H9 (cell line): ENCODE measurements at regions not wholly inside any gene's neighbourhood (a gene's known extent, or its start where the extent isn't known, plus 50 kb on each side); places are given as distances from the start of the nearest gene placed in this dataset.

Source experiments
- DNase-seq: peaks from one replicate; pipeline ENCODE4 v3.0.0-alpha.2; 2017
- H2AFZ ChIP-seq: one replicate; pipeline ENCODE4 v1.6.1; 2013; ENCODE audit warnings: mild to moderate bottlenecking, low read length, control low read depth, moderate library complexity
- H2AK5ac ChIP-seq: 2 replicates; pipeline ENCODE4 v1.6.1; 2013; ENCODE audit warnings: low read length, control low read depth, mixed read lengths; ENCODE audit not compliant: insufficient read length
- H2BK120ac ChIP-seq: one replicate; pipeline ENCODE4 v1.6.1; 2013; ENCODE audit warnings: low read depth, mild to moderate bottlenecking, low read length, control low read depth, inconsistent platforms; ENCODE audit not compliant: poor library complexity, severe bottlenecking
- H2BK12ac ChIP-seq: 2 replicates; pipeline ENCODE4 v1.6.1; 2013; ENCODE audit warnings: low read length, control low read depth, mixed read lengths, low read depth; ENCODE audit not compliant: insufficient read length
- H2BK15ac ChIP-seq: 2 replicates; pipeline ENCODE4 v1.6.1; 2013; ENCODE audit warnings: low read depth, low read length, control low read depth
- H2BK20ac ChIP-seq: one replicate; pipeline ENCODE4 v1.6.1; 2013; ENCODE audit warnings: low read depth, mild to moderate bottlenecking, low read length, control low read depth, inconsistent platforms; ENCODE audit not compliant: poor library complexity, severe bottlenecking
- H2BK5ac ChIP-seq: 2 replicates; pipeline ENCODE4 v1.6.1; 2013; ENCODE audit warnings: low read length, control low read depth, mixed read lengths; ENCODE audit not compliant: insufficient read length
- H3K14ac ChIP-seq: 2 replicates; pipeline ENCODE4 v1.6.1; 2013; ENCODE audit warnings: low read length, control low read depth; ENCODE audit not compliant: insufficient read depth
- H3K18ac ChIP-seq: 2 replicates; pipeline ENCODE4 v1.6.1; 2013; ENCODE audit warnings: low read depth, mild to moderate bottlenecking, mixed read lengths, low read length, control low read depth; ENCODE audit not compliant: insufficient read length
- H3K23ac ChIP-seq: 2 replicates; pipeline ENCODE4 v1.6.1; 2013; ENCODE audit warnings: low read length, control low read depth, mixed read lengths, low read depth; ENCODE audit not compliant: insufficient read length
- H3K23me2 ChIP-seq: 2 replicates; pipeline ENCODE4 v1.6.1; 2013; ENCODE audit warnings: low read depth, mild to moderate bottlenecking, mixed read lengths, low read length, control low read depth; ENCODE audit not compliant: insufficient read length, poor library complexity, severe bottlenecking
- H3K27ac ChIP-seq: 2 replicates; pipeline ENCODE4 v1.5.1; 2013; ENCODE audit warnings: low read length, control low read depth, mixed read lengths, low read depth; ENCODE audit not compliant: insufficient read length
- H3K27me3 ChIP-seq: 2 replicates; pipeline ENCODE4 v1.6.1; 2013; ENCODE audit warnings: low read length, control low read depth, inconsistent platforms; ENCODE audit not compliant: insufficient read depth
- H3K4ac ChIP-seq: 2 replicates; pipeline ENCODE4 v1.6.1; 2013; ENCODE audit warnings: low read depth, mild to moderate bottlenecking, control low read depth, inconsistent platforms, low read length, moderate library complexity
- H3K4me1 ChIP-seq: 2 replicates; pipeline ENCODE4 v1.6.1; 2013; ENCODE audit warnings: low read length, control low read depth, inconsistent platforms; ENCODE audit not compliant: insufficient read depth
- H3K4me2 ChIP-seq: 2 replicates; pipeline ENCODE4 v1.6.1; 2013; ENCODE audit warnings: low read length, control low read depth, mixed read lengths; ENCODE audit not compliant: insufficient read length, insufficient read depth
- H3K56ac ChIP-seq: 2 replicates; pipeline ENCODE4 v1.6.1; 2013; ENCODE audit warnings: low read depth, mild to moderate bottlenecking, mixed read lengths, low read length, control low read depth; ENCODE audit not compliant: insufficient read length
- H3K79me1 ChIP-seq: 2 replicates; pipeline ENCODE4 v1.6.1; 2013; ENCODE audit warnings: low read depth, mild to moderate bottlenecking, moderate library complexity, low read length, control low read depth, inconsistent platforms; ENCODE audit not compliant: insufficient read depth, poor library complexity, severe bottlenecking
- H3K79me2 ChIP-seq: 2 replicates; pipeline ENCODE4 v1.6.1; 2013; ENCODE audit warnings: low read length, control low read depth, inconsistent platforms; ENCODE audit not compliant: insufficient read depth
- H3K9ac ChIP-seq: 2 replicates; pipeline ENCODE4 v1.6.1; 2013; ENCODE audit warnings: low read length, control low read depth, mixed read lengths; ENCODE audit not compliant: insufficient read length; ENCODE audit errors: extremely low read depth
- H3K9me3 ChIP-seq: one replicate; pipeline ENCODE4 v1.6.1; 2013; ENCODE audit warnings: low read depth, low read length, inconsistent platforms; ENCODE audit not compliant: control insufficient read depth
- H3T11ph ChIP-seq: one replicate; pipeline ENCODE4 v1.6.1; 2013; ENCODE audit warnings: mild to moderate bottlenecking, low read length, control low read depth, inconsistent platforms
- H4K20me1 ChIP-seq: one replicate; pipeline ENCODE4 v1.6.1; 2013; ENCODE audit not compliant: control insufficient read depth, insufficient read length, insufficient read depth
- H4K5ac ChIP-seq: 2 replicates; pipeline ENCODE4 v1.6.1; 2013; ENCODE audit warnings: low read depth, mild to moderate bottlenecking, mixed read lengths, low read length, control low read depth; ENCODE audit not compliant: insufficient read length
- H4K8ac ChIP-seq: replicated peaks from 2 replicates; pipeline ENCODE4 v1.6.1; 2013; ENCODE audit warnings: low read length, control low read depth, mixed read lengths, low read depth; ENCODE audit not compliant: insufficient read length
- H4K91ac ChIP-seq: 2 replicates; pipeline ENCODE4 v1.6.1; 2013; ENCODE audit warnings: low read depth, mild to moderate bottlenecking, moderate library complexity, mixed read lengths, low read length, control low read depth; ENCODE audit not compliant: insufficient read length
- H3K27ac Mint-ChIP-seq, 3 experiments: 2 replicates in 2 of 3; 3 replicates in 1 of 3; pipeline ENCODE4 v1.8.0; 2020 to 2021; ENCODE audit warnings: mixed read lengths in 3 of 3, mild to moderate bottlenecking in 1 of 3, moderate library complexity in 1 of 3
- H3K27me3 Mint-ChIP-seq: 2 replicates; pipeline ENCODE4 v1.8.0; 2021; ENCODE audit warnings: low read depth, mild to moderate bottlenecking, moderate library complexity, mixed read lengths
- H3K36me3 Mint-ChIP-seq, 3 experiments: 2 replicates in 2 of 3; 3 replicates in 1 of 3; pipeline ENCODE4 v1.8.0; 2020 to 2021; ENCODE audit warnings: low read depth in 3 of 3, mixed read lengths in 3 of 3; ENCODE audit not compliant: insufficient read depth in 1 of 3
- H3K4me1 Mint-ChIP-seq, 2 experiments: 2 replicates each; pipeline ENCODE4 v1.8.0; 2020; ENCODE audit warnings: mixed read lengths in 2 of 2
- H3K4me3 Mint-ChIP-seq, 2 experiments: 2 replicates in 1 of 2; 3 replicates in 1 of 2; pipeline ENCODE4 v1.8.0; 2020 to 2021; ENCODE audit warnings: mild to moderate bottlenecking in 2 of 2, mixed read lengths in 2 of 2, moderate library complexity in 1 of 2
- H3K9me3 Mint-ChIP-seq, 2 experiments: 2 replicates in 1 of 2; 3 replicates in 1 of 2; pipeline ENCODE4 v1.8.0; 2020; ENCODE audit warnings: mild to moderate bottlenecking in 2 of 2, mixed read lengths in 2 of 2, moderate library complexity in 1 of 2
- WGBS: extraction: QIAGEN DNeasy Blood & Tissue Kit; methylation state at CpG from one replicate; pipeline ENCODE4 v1.1.7; 2013; ENCODE audit warnings: missing lambda C conversion rate, low lambda C conversion rate, mixed read lengths; ENCODE audit not compliant: insufficient read length; ENCODE audit errors: extremely low coverage; 5-methylcytosine and 5-hydroxymethylcytosine counted together
- TF ChIP-seq, protein P1 (sequence below): fragments of 200-600 bp; sonication (generic); conservative IDR thresholded peaks from 3 replicates; pipeline ENCODE4 v1.8.0; 2021; ENCODE audit warnings: antibody characterized with exemption, mild to moderate bottlenecking

DNA sequence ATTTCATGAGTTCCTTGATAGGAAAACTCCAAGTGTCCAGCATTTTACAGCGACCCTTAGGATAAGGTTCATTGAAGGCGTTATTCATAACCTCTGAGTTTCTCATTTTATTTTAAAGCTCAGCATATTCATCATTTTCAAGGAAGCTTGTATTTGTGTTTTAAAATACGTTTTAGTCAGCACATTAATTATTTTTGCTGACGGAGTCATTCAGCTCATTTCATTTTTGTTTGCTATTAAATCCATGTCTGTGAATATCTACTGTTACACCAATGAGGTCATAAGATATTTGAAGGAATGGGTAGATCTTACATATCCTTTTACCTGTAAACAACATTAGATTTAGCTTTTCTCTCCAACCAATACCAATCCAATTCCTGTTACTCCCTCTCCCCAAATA is 1766.3 kb upstream of the PCDH10 start:
- Mint-ChIP-seq H3K4me3 (no peak overlapping the region), H3K36me3 (peaks cover 0 to 17% (median 2%) of the 10 kb centered on the region in 3 experiments; a peak in 3 of 7 replicates)
- no peak overlapping the region for H2AK5ac ChIP-seq

More for the DNA sequence above, 1766.3 kb upstream of the PCDH10 start:
- Histone ChIP-seq H3K56ac (no peak overlapping the region), H3K9ac (no peak overlapping the region), H3K4me1 (no peaks in the 10 kb centered on the region), H2BK15ac (no peak overlapping the region), H3K14ac (no peak overlapping the region), H3K27ac (no peak overlapping the region), H2BK120ac (no peak overlapping the region), H2AFZ (no peak overlapping the region), H4K91ac (no peak overlapping the region), H3K79me1 (no peaks in the 10 kb centered on the region), H3K18ac (no peak overlapping the region), H3K79me2 (no peaks in the 10 kb centered on the region), H3K4me2 (no peak overlapping the region), H3T11ph (no peak overlapping the region), H4K8ac (no peak overlapping the region), H3K23me2 (no peaks in the 10 kb centered on the region), H4K5ac (no peak overlapping the region), H3K9me3 (no peaks in the 10 kb centered on the region), H2BK20ac (no peak overlapping the region), H3K4ac (no peak overlapping the region), H3K27me3 (no peaks in the 10 kb centered on the region), H2BK5ac (no peak overlapping the region), H2BK12ac (no peak overlapping the region), H4K20me1 (no peaks in the 10 kb centered on the region), H3K23ac (no peak overlapping the region)
- Mint-ChIP-seq H3K27ac (no peak overlapping the region), H3K9me3 (peaks cover 8 to 9% of the 10 kb centered on the region in 2 experiments; a peak in 4 of 5 replicates), H3K27me3 (no peaks in the 10 kb centered on the region), H3K4me1 (no peaks in the 10 kb centered on the region)
- no CpG with 5 or more reads among the region's 4 CpGs for WGBS
- DNase-seq = no peak
- TF ChIP-seq, protein P1, sequence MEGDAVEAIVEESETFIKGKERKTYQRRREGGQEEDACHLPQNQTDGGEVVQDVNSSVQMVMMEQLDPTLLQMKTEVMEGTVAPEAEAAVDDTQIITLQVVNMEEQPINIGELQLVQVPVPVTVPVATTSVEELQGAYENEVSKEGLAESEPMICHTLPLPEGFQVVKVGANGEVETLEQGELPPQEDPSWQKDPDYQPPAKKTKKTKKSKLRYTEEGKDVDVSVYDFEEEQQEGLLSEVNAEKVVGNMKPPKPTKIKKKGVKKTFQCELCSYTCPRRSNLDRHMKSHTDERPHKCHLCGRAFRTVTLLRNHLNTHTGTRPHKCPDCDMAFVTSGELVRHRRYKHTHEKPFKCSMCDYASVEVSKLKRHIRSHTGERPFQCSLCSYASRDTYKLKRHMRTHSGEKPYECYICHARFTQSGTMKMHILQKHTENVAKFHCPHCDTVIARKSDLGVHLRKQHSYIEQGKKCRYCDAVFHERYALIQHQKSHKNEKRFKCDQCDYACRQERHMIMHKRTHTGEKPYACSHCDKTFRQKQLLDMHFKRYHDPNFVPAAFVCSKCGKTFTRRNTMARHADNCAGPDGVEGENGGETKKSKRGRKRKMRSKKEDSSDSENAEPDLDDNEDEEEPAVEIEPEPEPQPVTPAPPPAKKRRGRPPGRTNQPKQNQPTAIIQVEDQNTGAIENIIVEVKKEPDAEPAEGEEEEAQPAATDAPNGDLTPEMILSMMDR = no peak
